Pulmonary artery endothelial cell (primary cell): ENCODE measurements at regions not wholly inside any gene's neighbourhood (a gene's known extent, or its start where the extent isn't known, plus 50 kb on each side); places are given as distances from the start of the nearest gene placed in this dataset.

Experiments used
- DNase-seq: peaks from one replicate; pipeline ENCODE4 v3.0.0-alpha.2; 2011; ENCODE audit warnings: low read depth, low spot score

GRCh38 chr10:36182179-36182566 lies 540.1 kb upstream of the FZD8 start:
- no peak for DNase-seq

- DNase-seq, result no peak
These were observed 539.5 kb upstream of the FZD8 start for GRCh38 chr10:36181426-36182178.

DNA sequence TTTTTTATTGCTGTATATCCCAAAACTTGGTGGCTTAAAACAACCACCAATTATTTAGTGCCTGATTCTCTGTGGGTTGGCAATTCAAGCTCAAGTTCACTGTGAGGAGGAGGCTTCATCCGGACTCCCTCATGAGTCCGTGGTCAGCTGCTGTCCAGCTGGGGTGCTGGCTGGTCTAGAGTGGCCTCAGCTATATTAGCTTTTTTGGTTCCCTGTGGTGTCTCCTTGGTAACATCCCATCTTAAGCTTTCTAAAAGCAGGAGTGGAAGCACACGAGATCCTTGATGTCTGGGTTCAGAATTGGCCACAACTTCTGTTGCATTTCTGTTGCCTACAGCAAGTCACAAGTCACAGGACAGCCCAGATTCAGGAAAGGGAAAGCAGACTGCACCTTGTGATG lies 536.5 kb upstream of the FZD8 start:
- DNase-seq, result no peak

- DNase-seq, result no peak
These were observed 535.0 kb upstream of the FZD8 start for GRCh38 chr10:36177071-36177470.

- no peak for DNase-seq
These were observed 533.9 kb upstream of the FZD8 start for GRCh38 chr10:36175954-36176353.

DNA sequence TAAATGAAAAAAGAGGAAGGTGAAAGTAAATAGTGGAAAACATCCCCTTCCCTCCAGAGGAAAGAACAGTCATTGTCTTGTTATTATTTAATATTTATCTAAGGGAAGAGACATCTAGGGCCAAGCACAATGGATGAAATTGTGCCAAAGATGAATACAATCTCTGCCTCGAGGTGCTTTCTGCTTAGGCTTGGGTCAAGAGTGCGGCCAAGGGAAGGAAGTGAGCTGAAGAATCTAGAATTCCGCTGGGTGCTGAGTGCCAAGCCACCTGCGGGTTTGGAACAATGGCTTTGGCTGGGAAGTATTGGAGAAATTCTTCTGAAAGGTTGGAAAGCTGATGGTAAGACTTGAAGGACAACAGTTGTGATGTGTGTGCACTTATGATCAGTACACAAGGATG lies 531.3 kb upstream of the FZD8 start:
- DNase-seq, result peak; percentile 92

DNA sequence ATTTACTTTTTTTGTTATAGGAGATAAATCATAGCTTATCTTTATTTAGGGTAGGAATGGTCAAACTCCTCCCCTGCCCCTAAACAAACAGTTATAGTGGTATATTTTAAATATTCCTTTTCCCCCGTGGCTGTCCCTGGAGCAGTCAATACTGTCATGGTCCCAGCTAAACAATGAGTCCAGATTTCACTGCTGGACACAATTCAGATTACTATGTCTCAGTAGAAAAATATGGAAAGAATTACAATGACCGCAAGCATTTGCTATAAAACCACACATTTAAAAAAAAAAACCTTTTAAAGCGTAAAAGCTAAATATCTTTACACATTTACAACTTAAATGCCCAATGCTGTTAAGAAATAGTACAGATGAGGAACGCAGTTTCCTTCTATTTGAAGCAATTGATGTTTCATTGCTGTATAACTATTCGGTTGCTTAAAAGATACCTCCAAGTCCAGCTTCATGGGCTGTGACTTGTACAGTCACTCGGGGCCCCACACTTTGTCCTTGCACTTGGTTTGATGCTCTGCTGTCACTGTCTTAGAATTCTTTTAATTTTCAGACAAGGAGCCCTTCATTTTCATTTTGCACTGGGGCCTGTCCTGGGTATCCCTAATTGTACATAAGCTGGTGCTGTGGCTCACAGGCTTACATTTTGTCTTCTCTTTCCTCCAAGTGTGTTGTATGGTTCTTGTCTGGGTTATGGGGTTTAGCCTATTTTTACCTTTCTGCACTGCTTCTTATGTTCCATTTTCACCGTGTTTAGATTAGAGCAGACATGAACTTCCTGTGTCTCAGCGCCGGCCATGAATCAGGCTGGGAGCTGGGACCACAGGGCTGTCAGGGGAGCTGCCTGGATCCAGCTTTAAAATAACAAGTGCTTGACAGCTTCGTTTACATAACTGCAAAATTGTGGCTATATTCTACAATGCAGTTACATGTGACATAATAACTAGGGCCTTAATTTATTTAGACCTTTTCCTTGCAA lies 530.2 kb upstream of the FZD8 start:
- peak; percentile 27 for DNase-seq

- no peak for DNase-seq
These were observed 529.5 kb upstream of the FZD8 start for GRCh38 chr10:36171556-36171952.

- no peak for DNase-seq
These were observed 528.9 kb upstream of the FZD8 start for GRCh38 chr10:36170943-36171501.

DNA sequence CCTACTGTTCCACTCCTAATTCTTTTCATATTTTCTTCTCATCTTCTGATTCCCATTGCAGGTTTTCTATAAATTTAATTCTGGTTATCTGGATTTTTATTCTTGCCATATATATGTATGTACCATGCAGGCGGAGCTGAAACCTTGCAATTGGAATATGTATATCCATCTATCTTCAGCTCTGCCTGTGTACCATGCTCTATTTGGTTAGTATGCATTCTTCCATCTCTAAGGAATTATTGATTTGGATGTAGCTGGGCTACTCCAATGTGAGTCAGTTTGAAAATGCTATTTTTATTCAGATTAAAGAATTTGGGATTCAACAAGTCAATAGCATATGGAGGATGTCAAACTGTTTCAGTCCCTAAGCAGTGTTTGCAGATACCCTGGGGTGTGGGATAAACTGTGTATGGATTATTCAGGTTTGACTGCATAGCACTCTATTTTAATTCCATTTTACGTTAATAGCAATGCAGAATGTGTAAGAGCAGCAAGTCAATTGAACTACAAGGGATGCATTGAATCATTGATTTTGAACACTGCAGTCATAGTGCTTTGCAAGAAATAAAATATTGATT lies 528.1 kb upstream of the FZD8 start:
- DNase-seq, result no peak

DNA sequence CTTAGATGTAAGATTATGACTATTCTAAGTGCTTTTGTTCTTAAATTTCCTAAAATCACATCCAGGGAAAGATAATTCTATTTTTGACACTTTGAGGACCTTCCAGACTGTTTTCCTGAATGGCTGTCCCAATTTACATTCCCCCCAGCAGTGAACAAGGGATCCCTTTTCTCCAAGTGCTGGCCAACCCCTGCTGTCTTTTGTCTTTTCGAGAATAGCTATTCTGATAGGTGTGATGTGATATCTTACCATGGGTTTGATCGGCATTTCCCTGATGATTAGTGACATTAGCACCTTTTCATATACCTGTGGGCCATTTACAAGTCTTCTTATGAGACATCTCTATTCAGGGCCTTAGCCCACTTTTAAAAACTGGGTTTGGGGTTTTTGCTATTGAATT lies 526.7 kb upstream of the FZD8 start:
- no peak for DNase-seq

DNA sequence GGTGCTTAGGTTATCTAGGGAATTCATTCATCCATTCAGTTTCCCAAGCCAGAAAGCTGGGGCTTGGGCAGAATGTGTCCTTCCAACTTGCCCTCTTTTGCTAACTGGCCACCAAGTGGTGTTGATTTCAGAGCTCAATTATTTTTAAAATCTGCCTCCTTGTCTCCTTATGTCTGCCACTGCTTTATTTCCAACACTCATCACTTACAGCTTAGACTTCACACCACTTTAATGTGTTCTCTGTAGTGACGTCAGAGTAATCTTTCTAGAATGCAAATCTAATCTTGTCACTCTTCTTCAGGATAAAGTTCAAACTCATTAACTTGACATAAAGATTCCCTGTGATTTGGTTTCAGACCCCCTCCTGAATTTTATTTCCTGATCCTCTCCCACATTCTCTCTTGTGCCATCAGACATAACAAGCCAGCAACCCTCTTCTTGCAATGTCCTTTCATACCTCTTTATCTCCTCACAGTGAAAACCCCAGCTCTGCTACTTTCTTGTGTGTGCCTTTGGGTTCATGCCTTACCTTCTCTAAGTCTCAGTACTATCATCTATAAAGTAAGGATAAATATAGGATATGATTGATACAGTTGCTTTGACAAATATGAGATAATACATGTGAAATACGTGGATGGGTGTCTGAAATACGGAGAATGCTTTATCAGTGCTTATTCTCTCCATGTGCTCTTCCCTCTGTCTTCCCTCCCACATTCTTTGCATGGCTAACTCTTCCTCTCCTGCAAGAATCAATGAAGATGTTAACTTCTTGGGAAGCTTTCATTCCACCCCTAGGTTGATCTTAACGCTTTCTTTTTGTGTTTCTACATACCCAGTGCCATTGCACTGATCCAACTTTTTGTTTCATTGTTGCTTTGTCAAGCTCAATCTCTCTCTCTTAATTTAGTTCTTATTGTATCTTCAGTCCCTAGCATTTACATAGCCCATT lies 522.7 kb upstream of the FZD8 start:
- DNase-seq, result no peak

GRCh38 chr10:36163827-36164226 lies 521.7 kb upstream of the FZD8 start:
- DNase-seq, result no peak

- DNase-seq, result no peak
These were observed 515.4 kb upstream of the FZD8 start for GRCh38 chr10:36157486-36157885.

DNA sequence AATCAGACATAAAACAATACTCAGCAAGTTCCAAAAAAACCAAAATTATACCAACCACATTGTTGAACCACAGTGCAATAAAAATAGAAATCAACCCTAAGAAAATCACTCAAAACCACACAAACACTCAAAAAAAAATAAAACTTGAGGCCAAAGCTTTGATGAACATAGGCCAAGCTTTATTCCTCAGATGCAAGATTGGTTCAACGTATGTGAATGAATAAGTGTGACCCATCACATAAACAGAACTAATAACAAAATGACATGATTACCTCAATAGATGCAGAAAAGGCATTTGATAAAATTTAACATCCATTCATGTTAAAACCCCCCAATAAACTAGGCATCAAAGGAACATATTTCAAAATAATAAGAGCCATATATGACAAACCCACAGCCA lies 506.1 kb upstream of the FZD8 start:
- no peak for DNase-seq

- no peak for DNase-seq
These were observed 505.4 kb upstream of the FZD8 start for GRCh38 chr10:36147529-36147928.

DNA sequence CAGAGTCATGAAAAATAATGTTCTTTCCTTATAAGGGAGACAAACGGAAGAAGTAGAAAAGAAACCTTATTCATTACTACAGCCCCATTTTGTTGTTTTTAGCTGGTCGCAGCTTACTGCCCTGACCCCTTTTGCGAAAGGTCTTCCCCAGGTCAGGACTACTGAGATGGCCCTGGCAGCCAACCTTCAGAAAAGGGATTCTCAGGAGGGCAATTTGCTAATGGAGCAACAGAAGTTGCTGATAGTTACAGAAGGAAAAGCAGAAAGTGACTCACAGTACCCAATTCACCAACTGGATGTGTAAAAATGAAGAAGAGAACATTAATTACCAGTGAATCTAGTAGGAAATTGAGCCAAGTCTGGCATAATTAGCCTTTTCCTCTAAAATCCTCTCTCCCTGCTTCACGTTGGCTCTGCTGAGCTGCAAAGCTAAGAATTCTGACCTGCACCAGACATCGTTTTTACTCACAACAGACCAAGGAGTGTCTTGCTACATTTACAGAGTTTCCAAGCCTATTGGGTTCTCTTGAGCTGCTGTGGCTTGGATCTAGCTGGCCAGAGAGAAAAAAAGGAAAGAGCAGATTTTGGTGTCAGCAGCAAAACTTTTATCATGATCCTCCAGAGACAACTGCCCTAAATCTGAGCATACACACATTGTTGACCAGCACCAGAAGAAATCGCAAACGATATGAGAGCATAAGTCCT lies 499.9 kb upstream of the FZD8 start:
- DNase-seq, result peak; percentile 5

GRCh38 chr10:36129051-36129450 lies 487.0 kb upstream of the FZD8 start:
- DNase-seq, result no peak

DNA sequence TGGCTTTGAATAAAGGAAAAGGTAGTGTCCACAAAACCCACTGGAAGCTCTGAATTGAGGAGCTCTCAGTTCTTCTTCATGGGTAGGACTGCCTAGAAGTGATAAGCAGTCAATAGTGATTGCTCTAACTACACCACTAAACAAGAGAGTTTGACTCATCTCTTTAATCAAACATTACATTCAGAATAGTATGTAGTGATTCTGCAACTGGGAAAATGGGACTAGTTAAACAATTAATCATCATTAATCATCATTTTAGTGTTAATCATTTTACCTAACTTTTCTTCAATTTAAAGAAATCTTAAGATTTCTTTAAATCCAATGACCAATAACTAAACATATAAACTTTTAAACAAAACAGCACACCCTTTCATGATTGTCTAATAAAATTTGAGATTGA lies 484.0 kb upstream of the FZD8 start:
- no peak for DNase-seq

DNA sequence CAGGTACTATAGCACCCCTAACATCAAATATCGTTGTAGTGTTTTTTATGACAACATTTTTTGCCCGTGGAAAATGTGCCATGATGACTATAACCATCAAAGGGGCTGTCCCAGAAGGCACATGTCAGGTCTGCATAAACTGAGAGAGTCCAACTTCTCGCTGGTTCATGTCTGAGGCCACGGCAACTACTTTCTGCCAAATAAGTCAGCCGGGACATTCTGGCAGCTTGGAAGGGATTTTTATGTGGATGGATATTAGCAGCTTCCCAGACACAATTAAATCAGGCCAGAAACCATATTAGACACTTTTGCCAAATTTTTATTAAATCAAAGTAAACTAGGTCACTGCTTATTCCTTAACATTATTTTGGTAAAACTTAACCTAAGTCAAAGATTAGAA lies 477.4 kb upstream of the FZD8 start:
- DNase-seq, result no peak
